NCI-H1930 (cell line): ENCODE measurements at regions not wholly inside any gene's neighbourhood (a gene's known extent, or its start where the extent isn't known, plus 50 kb on each side); places are given as distances from the start of the nearest gene placed in this dataset.

Experiments
- DNase-seq, 2 experiments: peaks; one replicate each; lab custom pipeline; 2025; lab: John Stamatoyannopoulos, UW

DNA sequence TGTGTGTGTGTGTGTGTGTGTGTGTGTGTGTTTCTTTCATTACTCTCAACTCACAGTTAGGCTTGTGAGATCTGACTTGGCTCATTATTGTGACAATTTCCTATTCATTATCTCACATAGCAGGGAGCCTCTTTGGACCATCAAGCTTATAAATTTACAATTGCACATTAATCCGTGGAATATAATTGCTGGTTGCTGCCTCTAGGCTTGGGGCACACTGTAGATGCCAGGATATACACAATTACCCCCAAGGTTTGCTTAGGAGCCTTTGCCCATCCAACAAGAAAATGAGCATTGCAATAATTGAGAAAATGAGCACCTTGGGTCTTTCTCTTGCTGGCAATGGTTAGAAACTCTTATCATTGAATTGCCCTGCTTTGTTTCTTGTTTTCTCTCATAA lies 161.6 kb upstream of the DMRTA1 start:
- no peak for DNase-seq

DNA sequence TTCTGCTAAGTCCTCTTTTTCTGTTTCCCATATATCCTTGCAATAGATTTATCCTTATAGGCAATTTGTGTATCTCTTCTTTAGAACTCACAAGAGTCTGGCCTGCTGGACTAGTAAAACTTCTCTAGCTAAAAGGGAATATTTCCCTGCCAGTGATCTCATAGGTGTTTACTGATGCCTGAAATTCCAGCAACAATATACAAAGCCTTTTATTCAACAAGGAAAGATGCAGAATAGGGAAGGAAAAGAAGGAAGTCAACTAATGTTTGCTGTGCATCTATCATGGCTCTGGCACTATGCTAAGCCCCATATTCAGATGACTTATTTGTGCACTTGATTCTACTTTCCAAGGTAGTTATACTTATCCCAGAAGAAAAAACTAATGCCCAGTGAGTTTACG lies 160.0 kb upstream of the DMRTA1 start:
- no peak for DNase-seq

DNA sequence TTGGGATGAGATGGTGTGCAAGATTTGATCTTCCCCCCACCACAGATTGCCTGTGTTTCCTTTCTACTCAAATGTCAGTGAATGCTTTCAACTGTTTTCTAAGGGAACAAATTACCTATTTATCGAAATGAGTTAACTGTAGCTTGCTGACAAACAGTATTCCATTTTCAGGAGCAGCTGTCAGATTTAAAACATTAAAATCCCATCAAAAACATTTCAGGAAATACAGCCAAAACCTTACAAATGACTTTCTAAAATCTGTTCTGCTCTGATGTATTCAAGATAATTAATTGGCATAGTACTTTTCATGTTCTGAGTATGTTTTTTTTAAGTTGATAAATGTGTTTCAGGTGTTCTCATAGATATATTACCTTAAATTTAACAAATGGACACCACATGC lies 158.0 kb upstream of the DMRTA1 start:
- no peak for DNase-seq

DNA sequence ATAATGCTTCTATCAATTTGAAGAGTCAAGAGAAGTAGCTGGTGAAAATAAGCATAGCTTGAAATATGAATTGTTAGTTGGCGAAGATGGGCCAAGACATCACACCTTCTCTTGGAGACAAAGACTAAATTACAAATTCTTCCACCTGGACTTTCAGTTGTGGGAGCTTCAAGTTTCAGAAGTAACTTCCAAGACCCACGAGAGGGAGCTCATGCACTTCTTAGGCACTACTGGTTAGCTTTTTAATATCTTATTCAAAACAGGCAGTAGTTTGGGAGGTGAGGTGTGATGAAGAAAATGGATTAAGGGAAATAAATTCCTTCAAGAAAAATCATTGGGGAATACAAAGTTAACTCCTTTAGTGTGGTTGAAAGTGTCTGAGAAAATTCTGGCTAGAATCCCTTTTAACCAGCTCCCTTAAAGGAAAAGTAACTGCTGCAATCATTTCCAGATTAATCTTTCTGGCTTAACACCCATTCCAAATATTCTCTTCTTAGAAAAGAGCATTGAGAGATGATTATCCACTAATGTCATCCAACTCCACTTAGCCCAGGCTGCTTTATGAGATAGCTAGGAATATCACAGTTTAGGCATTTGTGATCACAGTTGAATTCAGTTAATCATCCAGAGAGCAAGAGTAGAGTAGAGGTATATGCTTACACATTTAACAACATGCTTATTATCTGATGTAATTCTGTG lies 139.5 kb upstream of the DMRTA1 start:
- DNase-seq, result peak; percentile 39 to 40

DNA sequence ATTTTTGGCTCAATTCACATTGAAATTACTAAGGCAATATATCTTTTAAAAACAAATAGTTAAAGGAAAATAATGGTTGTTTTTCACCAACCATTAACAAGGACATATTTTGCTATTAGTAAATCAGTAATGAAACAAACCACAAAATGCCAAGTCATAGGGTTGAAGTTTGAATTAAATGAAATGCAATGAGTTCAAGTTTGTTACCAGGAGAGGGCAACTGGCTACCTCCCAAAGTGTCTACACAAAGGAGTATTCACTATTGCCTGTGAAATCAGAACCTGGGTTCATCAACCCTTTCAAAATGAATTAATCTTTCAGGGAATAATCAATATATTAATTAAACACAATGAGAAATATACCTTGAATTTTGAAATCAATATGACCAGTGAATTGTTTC lies 138.4 kb upstream of the DMRTA1 start:
- DNase-seq, result no peak

DNA sequence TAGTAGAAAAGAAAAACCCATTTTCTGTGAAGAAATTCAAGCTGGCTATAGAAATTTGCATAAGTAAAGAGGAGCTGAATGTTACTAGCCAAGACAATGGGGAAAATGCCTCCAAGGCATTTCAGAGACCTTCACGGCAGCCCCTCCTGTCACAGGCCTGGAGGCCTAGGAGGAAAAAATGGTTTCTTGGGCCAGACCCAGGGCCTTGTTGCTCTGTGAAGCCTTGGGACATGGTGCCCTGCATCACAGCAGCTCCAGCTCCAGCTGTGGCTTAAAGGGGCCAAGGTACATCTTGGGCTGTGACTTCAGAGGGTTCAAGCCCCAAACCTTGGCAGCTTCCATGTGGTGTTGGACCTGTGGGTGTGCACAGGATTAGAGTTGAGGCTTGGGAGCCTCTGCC lies 130.0 kb upstream of the DMRTA1 start:
- DNase-seq, result no peak

DNA sequence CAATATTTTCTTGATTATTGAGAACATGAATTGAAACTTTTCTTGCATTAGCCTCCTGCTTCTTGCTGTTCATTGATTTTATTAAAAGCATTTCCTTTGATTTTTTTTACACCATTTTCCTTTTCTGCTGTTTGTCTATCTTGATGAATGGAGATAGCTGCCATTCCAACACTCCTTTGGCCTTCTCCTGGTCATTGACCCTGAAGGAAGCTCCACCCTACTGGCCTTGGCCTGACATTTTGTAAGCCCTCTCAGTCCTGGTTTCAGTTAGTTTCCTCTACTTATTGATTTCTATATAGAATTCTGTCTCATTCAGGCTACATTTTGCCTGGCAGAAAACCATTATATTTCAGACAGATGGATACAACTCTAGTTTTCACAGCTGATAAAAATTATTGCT lies 115.1 kb upstream of the DMRTA1 start:
- no peak for DNase-seq

DNA sequence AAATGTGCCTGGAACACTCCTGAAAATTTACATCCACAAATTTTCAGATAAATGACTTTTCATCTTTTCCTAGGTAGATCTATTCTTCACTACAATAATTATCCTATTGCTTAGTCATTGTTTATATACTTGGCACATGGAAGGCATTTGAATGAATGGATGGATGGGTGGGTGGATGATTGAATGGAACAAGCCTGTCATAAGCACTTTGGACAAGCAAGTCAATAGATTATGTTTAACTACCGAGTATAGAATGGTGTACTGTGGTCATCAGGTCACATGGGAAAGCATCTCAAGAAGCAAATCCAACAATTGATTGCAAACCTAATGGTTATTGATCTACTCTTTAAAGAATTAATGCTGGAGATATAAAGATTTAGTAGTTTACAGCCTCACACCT lies 114.4 kb upstream of the DMRTA1 start:
- no peak for DNase-seq

DNA sequence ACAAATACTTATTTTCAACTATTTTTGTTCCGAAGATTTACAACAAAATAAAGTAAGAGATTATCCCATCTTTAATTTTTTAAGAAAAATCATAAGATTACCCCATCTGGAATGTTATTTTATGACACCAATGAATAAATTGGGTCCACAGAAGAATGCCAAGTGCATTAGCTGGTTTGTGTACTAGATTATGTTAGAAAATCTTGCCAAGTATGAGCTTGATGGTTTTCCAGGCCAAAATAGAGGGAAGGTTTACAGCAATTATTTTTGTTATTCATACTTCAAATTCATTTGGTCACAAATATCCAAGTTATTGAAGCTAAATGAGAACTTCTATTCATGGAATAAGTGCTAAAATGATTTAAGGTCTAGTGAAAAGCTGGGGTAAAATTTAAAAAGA lies 109.4 kb upstream of the DMRTA1 start:
- DNase-seq, result no peak

DNA sequence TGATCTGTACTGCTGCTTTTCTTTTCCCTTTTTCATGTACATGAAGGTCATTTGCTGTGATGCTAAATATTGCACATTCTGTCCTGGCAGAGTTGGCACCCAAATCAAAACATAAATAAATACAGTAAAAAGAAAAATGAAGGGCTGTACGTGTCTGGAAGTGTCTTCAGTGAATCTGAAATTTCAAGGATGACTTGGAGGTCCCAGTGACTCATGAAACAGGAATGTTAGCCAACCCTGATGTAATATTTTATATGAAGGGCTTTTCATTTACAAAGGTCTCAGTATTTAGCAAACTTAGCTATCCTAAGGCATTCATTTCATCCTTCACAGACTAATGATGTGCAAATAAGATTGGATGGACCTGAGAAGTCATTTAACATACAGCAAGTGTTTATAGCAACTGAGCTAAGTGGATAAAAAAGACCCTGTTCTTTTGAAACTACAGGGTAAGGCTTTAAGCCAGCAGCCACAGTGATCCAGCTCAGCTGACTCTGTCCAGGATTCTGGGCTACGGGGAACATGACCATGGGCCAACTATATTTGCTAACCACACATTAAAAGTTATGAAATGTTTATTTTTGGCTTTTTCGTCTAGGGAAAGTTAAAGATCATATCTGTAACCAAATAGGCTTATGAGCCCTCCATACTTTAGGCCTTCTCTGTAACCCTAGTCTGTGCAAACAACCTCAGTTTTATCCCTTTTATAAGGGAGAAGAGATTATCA lies 104.0 kb upstream of the DMRTA1 start:
- no peak for DNase-seq

DNA sequence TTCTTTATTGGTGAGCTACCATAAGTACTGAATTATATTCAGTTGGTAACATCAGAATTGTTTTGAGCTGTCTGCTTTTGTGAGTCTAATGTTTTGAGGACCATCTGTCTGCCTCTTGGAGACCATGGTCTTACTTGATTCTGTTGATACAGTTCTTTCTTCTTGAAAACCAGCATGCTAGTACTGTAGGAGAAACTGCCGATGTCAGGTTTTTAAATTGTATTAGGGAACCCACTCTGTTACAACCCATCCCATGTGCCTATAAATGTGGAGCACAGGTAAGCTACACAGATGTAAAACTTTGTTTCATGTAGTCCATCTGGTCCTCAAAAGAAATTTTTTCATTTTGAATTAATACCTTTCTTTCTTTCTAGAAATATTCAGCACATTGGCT lies 103.4 kb upstream of the DMRTA1 start:
- DNase-seq, result no peak

DNA sequence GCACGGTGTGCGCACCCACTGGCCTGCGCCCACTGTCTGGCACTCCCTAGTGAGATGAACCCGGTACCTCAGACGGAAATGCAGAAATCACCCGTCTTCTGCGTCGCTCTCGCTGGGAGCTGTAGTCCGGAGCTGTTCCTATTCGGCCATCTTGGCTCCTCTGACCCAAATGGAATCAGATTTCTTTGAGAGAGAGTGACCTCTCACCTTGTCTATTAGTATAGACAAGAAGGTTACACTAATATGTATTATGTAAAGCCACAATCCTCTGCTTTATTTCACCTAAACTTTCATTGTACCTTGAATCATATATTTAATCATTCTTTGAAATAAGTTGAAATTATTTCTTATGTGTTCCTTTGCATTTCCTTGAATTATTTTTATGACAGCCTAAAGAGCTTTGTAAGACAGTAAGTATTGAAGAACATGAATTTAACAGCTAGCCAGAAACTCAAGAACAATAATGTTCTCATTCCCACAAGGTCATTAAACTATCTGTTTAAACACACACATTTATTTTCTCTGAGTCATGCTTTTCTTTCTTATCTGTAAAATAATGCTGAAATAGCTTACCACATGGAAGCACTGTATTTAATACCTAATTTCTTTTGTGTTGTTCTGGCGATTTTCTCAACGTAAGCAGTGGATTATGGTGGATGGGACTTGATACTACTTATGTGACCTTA lies 91.8 kb upstream of the DMRTA1 start:
- DNase-seq, result no peak

DNA sequence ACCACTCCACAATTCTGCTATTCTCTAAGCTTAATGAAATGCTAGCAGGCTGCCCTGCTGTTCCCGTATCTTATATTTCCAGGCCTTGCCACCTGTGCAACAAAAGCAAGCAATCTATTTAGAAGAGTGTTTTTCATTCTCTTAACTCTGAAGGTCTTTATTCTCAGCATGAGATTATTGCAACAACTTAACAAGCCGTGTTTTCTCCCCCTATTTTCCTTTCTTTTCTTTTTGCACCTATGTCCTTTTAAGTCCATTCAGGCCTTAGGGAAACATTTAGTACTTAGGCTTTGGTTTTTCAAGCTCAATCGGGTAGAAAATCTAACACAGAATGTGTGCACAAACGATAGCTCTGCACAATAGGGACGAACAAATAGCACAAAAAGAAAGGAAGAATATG lies 89.6 kb upstream of the DMRTA1 start:
- DNase-seq, result peak; percentile 89 to 92

DNA sequence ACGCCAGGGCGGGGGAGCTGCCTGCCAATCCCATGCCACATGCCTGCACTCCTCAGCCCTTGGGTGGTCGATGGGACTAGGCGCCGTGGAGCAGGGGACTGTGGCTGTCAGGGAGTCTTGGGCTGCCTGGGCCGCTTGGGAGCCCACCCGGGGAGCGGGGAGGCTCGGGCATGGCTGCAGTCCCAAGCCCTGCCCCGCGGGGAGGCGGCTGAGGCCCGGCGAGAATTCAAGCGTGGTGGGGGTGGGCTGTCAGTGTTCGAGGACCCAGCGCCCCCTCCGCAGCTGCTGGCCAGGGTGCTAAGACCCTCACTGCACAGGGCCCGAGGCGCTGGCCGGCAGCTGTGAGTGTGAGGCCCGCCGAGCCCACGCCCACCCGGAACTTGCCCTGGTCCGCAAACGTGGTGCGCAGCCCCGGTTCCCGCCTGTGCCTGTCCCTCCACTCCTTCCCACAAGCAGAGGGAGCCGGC lies 83.2 kb upstream of the DMRTA1 start:
- no peak for DNase-seq

DNA sequence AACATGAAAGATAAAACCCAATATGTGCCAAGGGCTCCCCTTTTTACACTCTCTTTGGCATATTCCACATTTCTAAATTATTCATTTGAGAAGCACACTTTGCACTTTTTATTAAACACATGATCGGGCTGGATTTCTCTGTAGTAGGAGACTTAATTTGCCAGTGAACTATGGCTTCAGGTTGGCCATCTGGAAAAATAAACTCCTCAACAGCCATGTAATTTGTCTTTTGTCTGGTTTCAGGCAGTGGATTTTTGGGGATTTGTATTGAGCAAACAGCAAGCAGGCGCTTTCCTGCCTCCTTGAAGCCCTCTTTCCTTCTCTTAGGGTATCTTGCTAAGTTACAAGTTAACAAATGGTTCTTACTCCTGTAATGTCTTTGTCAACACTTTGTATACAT lies 73.0 kb upstream of the DMRTA1 start:
- peak; percentile 60 to 65 for DNase-seq

DNA sequence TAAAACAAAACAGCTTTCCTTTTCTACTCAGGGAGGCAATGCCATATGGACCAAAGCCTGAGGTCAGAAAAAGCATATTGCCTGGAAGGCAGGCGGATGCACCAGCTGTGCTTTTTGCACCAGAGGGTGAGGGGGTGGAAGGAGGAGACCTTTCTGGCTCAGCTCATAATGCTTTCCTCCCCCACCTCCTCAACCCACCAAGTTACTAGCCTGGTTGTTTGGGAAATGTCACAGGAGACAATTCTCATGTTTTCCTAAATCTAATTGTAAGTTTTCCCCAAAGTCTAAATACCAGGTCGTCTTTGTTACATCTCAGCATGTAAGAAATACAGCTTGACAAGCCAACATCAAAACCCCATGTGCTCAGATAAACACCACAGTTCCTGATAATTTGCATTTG lies 72.6 kb upstream of the DMRTA1 start:
- peak; percentile 48 to 57 for DNase-seq

DNA sequence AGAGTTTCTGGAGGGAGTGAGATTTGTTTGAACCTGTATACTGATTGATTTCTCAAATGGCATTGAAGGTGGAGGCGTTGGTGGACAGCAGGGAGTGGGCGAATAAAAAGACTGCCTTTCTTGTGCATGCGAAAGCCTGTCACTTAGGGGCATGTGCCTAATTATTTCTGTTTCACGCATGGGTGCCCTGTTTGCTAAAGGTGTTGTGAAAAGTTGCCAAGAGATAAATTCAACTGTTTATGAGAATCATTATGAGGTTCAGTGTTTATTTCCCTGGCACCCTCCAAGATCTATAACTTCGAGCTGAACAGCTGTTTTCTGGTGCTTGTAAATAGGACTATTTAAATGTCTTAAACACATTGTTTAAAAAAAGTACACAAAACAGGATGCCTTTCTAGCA lies 67.4 kb upstream of the DMRTA1 start:
- DNase-seq, result no peak

DNA sequence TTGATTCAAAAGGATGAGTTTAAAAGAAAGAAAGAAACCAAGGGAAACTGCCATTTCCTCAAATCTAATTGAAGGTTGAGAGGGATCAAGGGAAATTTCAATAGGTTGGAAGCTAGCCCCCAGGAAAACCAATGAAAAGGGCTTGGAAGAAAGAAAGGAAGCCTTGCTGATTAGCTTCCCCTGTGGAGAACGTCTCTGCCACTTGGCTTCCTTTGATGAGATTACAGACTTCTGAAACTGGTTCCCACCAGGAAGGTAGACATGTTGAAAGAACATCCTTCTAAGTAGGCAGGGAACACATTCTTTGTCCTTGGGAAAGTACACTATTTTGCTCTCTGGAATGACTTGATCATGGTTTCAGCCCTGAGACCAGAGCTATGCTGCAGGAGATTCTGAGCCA lies 65.5 kb upstream of the DMRTA1 start:
- DNase-seq, result no peak

DNA sequence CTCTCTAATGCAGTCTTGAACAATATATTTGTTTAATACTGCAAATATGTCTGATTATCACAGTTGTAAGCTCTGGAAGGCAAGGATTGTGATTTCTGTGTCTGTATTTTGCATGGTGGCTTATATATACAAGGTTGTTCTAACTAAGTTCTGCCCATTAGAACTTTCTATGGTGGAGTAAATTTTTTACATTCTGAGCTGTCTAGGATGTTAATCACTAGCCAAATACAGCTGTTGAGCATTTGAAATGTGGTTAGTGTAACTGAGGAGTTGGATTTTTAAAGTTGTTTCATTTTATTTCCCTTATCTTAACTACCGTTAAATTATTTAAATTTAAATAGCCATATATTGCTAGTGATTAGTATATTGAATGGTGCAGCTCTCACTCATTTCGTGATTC lies 64.3 kb upstream of the DMRTA1 start:
- no peak for DNase-seq

DNA sequence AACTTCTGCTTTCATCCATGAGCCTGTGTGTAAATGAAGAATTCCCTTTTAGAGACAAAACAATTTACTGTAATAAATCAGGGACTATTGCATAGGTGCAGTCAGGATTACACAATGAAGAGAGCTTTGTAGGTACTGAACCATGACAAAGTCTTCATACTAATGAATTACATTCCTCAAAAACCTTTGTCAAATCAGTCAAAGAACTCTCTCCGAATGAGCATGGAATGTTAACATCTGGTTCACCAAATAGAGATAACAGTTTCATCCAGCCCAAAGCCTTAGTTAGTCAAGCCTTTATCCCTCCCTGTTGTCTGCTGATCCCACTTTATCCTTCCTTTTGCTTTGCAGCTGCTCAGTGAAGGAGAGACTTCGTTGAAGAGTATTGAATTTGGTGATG lies 62.9 kb upstream of the DMRTA1 start:
- DNase-seq, result no peak

DNA sequence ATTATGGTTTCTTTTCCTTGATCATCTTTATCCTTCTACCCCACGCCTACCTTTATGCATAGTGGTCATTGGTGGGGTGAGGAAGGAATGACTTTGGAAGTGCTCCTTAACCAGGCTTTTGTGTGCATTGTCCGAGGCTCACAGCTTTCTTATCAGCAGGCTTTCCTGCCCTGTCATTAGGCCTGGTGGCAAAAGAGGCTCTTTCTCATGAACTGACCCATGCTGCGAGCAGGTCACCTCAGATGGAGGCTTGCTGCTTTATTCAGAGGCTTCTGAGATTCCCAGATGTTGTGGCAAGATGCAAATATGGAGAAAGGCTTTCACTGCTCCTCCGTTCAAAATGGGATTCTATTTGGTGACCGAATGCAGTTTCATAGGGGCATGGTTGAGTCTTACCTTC lies 57.4 kb upstream of the DMRTA1 start:
- DNase-seq, result no peak

DNA sequence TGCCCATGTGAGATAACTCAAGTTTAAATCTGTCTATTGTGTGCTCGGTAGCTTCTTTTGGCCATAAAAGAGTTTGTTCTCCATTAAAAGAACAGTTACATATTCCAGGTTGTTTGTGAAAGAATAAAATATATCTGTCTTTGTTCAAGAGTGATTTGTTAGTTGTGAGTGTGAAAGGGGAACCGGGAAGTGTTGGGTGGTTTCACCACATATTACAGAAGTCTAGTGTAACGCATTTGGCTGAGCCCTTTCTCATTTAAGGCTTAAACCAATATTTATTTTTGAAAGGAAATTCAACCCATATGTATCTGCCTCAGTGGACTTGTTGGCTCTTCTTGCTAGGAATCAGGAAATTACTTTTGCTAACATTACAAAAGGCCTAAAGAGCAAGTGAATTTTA lies 54.1 kb upstream of the DMRTA1 start:
- no peak for DNase-seq

DNA sequence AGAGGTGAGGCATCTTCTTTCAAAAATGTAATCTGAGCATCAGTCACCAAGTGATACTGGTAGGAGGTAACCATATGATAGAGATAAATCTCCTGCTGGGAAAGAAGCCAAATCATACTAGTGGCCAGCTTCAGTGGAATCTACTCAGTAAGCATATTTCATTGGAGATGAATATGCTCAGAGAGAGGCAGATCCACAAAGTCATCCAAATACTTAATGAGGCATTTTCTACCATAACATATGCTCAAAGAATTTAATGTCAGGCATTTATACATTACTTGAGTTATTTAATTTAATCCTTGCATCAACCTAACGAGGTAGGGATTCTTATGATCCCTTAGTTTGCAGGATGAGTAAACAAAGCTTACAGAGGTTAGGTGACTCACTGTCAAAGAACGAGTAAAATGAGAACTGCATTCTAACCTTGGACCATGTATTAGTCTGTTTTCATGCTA lies 50.9 kb upstream of the DMRTA1 start:
- DNase-seq, result no peak
